ENCODE measurements at regions not wholly inside any gene's neighbourhood (a gene's known extent, or its start where the extent isn't known, plus 50 kb on each side); places are given as distances from the start of the nearest gene placed in this dataset.

GRCh38 chr11:70021586-70021985 is 56.5 kb upstream of the ANO1 start:
- no peak overlapping the region for H3K27ac ChIP-seq

GRCh38 chr11:70024036-70024772 is 53.9 kb upstream of the ANO1 start:
- Histone ChIP-seq H3K27me3 (no peaks in the 10 kb centered on the region), H3K27ac (no peak overlapping the region), H3K4me1 (no peaks in the 10 kb centered on the region), H3K4me3 (no peak overlapping the region), H3K9me3 (no peaks in the 10 kb centered on the region), H3K36me3 (no peaks in the 10 kb centered on the region)
- intact Hi-C loops (cut with DNase I): no loop called here
- DNase-seq: no peak
- no peak for ATAC-seq
- TF ChIP-seq CTCF (IDR thresholded peaks at IDR 0.05): no peak

More at GRCh38 chr11:70021586-70021985, 56.5 kb upstream of the ANO1 start:
- H3K27me3 ChIP-seq: no peaks in the 10 kb centered on the region
- H3K9me3 ChIP-seq: no peaks in the 10 kb centered on the region
- no peak for TF ChIP-seq CTCF (IDR thresholded peaks at IDR 0.05)
- no peaks in the 10 kb centered on the region for H3K36me3 ChIP-seq
- no peak for ATAC-seq
- DNase-seq: no peak
- intact Hi-C loops (cut with DNase I): no loop called here
- no peak overlapping the region for H3K4me3 ChIP-seq
- H3K4me1 ChIP-seq: no peaks in the 10 kb centered on the region

GRCh38 chr11:70024773-70025045 is 53.4 kb upstream of the ANO1 start:
- no peak for TF ChIP-seq CTCF (IDR thresholded peaks at IDR 0.05)
- DNase-seq: no peak
- Histone ChIP-seq H3K9me3 (no peaks in the 10 kb centered on the region), H3K36me3 (no peaks in the 10 kb centered on the region), H3K27me3 (no peaks in the 10 kb centered on the region), H3K27ac (no peak overlapping the region), H3K4me1 (no peaks in the 10 kb centered on the region), H3K4me3 (no peak overlapping the region)
- ATAC-seq: no peak
- intact Hi-C loops (cut with DNase I): no loop called here

GRCh38 chr11:70025308-70025707 is 52.8 kb upstream of the ANO1 start:
- no peak for DNase-seq
- Histone ChIP-seq H3K4me3 (no peak overlapping the region), H3K9me3 (no peaks in the 10 kb centered on the region), H3K27me3 (no peaks in the 10 kb centered on the region), H3K4me1 (no peaks in the 10 kb centered on the region), H3K36me3 (no peaks in the 10 kb centered on the region), H3K27ac (no peak overlapping the region)
- ATAC-seq: no peak
- intact Hi-C loops (cut with DNase I): no loop called here
- TF ChIP-seq CTCF (IDR thresholded peaks at IDR 0.05): no peak

- H3K4me1 ChIP-seq: no peaks in the 10 kb centered on the region
- no peaks in the 10 kb centered on the region for H3K9me3 ChIP-seq
- ATAC-seq (no peak), DNase-seq (no peak)
- intact Hi-C loops (cut with DNase I): no loop called here
- H3K27me3 ChIP-seq: no peaks in the 10 kb centered on the region
- H3K27ac ChIP-seq: no peak overlapping the region
- H3K36me3 ChIP-seq: no peaks in the 10 kb centered on the region
- no peak for TF ChIP-seq CTCF (IDR thresholded peaks at IDR 0.05)
- H3K4me3 ChIP-seq: no peak overlapping the region
These were observed 52.1 kb upstream of the ANO1 start for GRCh38 chr11:70026012-70026411.

Measured in left lung (tissue), 4 donors.